H1 (cell line): ENCODE measurements at regions not wholly inside any gene's neighbourhood (a gene's known extent, or its start where the extent isn't known, plus 50 kb on each side); places are given as distances from the start of the nearest gene placed in this dataset.

Experiments
- CTCF ChIA-PET: fragments of 300-600 bp; sonication (Branson Sonifier 250); formaldehyde crosslinking; loops from one replicate; lab custom pipeline; 2021; ENCODE audit not compliant: partially characterized antibody; lab: Charles Lee
- POLR2A ChIA-PET: fragments of 300-600 bp; sonication (Branson Sonifier 250); formaldehyde crosslinking; loops from one replicate; lab custom pipeline; 2021; ENCODE audit warnings: inconsistent platforms; ENCODE audit not compliant: partially characterized antibody; lab: Charles Lee
- DNase-seq, 2 experiments: peaks; one replicate each; pipeline versions ENCODE4 v3.0.0 to v3.0.0-alpha.2; 2010 to 2022; ENCODE audit warnings: low spot score in 2 of 2, low read depth in 1 of 2, mixed read lengths in 1 of 2
- FAIRE-seq: peaks from 2 replicates; lab custom pipeline; 2011; peaks lifted over from hg19 to GRCh38; lab: Jason Lieb, UNC
- H2AFZ ChIP-seq: 2 replicates; pipeline ENCODE4 v1.8.1; 2012; ENCODE audit warnings: low read length, inconsistent platforms
- H2AK5ac ChIP-seq: 2 replicates; pipeline ENCODE4 v1.6.1; 2013; ENCODE audit warnings: low read depth, low read length
- H2BK120ac ChIP-seq: replicated peaks from 2 replicates; pipeline ENCODE3; 2013; ENCODE audit warnings: low read depth, low read length, inconsistent platforms
- H2BK12ac ChIP-seq: 2 replicates; pipeline ENCODE4 v1.6.1; 2013; ENCODE audit warnings: low read depth, low read length
- H2BK15ac ChIP-seq: 2 replicates; pipeline ENCODE4 v1.6.1; 2013; ENCODE audit warnings: low read length
- H2BK20ac ChIP-seq: 2 replicates; pipeline ENCODE4 v1.6.1; 2013; ENCODE audit warnings: low read length
- H2BK5ac ChIP-seq: 2 replicates; pipeline ENCODE4 v1.6.1; 2013; ENCODE audit warnings: low read depth, low read length
- H3K14ac ChIP-seq: 2 replicates; pipeline ENCODE4 v1.6.1; 2013; ENCODE audit warnings: inconsistent platforms; ENCODE audit not compliant: insufficient read length
- H3K18ac ChIP-seq: 2 replicates; pipeline ENCODE4 v1.6.1; 2013; ENCODE audit warnings: low read length; ENCODE audit errors: extremely low read depth
- H3K23ac ChIP-seq: 2 replicates; pipeline ENCODE4 v1.6.1; 2013; ENCODE audit warnings: inconsistent platforms; ENCODE audit not compliant: insufficient read length
- H3K23me2 ChIP-seq: 2 replicates; pipeline ENCODE4 v1.6.1; 2013; ENCODE audit warnings: low read depth, low read length
- H3K27ac ChIP-seq: 2 replicates; pipeline ENCODE4 v1.6.1; 2011; ENCODE audit warnings: low read depth, low read length, inconsistent platforms
- H3K27me3 ChIP-seq, 4 experiments: replicated peaks in 1 of 4; 1 replicate in 1 of 4; 2 replicates in 3 of 4; pipeline versions ENCODE4 v1.6.1 to v1.8.1; 2011 to 2013; ENCODE audit warnings: low read length in 3 of 4, mild to moderate bottlenecking in 3 of 4, inconsistent platforms in 2 of 4, mixed read lengths in 2 of 4, moderate library complexity in 1 of 4; ENCODE audit not compliant: control insufficient read depth in 3 of 4, insufficient read depth in 3 of 4; ENCODE audit errors: extremely low read depth in 1 of 4
- H3K36me3 ChIP-seq, 4 experiments: 2 replicates each; pipeline versions ENCODE4 v1.6.1 to v1.8.1; 2011 to 2013; ENCODE audit warnings: mild to moderate bottlenecking in 4 of 4, low read length in 3 of 4, moderate library complexity in 2 of 4, control low read depth in 1 of 4, inconsistent platforms in 1 of 4; ENCODE audit not compliant: insufficient read depth in 4 of 4, control insufficient read depth in 2 of 4
- H3K4ac ChIP-seq: replicated peaks from 2 replicates; pipeline ENCODE3; 2013; ENCODE audit warnings: low read length, low read depth, mixed read lengths, inconsistent platforms; ENCODE audit not compliant: insufficient read length
- H3K4me1 ChIP-seq, 4 experiments: replicated peaks in 1 of 4; 1 replicate in 1 of 4; 2 replicates in 3 of 4; pipeline versions ENCODE4 v1.6.1 to v1.8.1; 2011 to 2013; ENCODE audit warnings: low read length in 3 of 4, inconsistent platforms in 2 of 4, mixed read lengths in 1 of 4; ENCODE audit not compliant: insufficient read depth in 4 of 4, control insufficient read depth in 3 of 4
- H3K4me2 ChIP-seq, 2 experiments: 2 replicates each; pipeline versions ENCODE4 v1.6.1 to v1.8.1; 2011 to 2013; ENCODE audit warnings: low read depth in 2 of 2, low read length in 2 of 2, control low read depth in 1 of 2, inconsistent platforms in 1 of 2, mild to moderate bottlenecking in 1 of 2; ENCODE audit not compliant: insufficient read depth in 1 of 2
- H3K4me3 ChIP-seq, 4 experiments: fragments of 200-600, 300-600 bp in 1 of 4; sonication (generic), shearing (Covaris generic), sonication (Bioruptor Twin) in 1 of 4; 2 replicates each; pipeline versions ENCODE4 v1.5.1 to v1.8.1; 2011 to 2016; ENCODE audit warnings: low read length in 4 of 4, low read depth in 3 of 4, control low read depth in 2 of 4, inconsistent platforms in 2 of 4, mild to moderate bottlenecking in 2 of 4, mixed read lengths in 1 of 4, moderate library complexity in 1 of 4; ENCODE audit not compliant: insufficient read depth in 2 of 4; ENCODE audit errors: extremely low read depth in 1 of 4
- H3K56ac ChIP-seq: replicated peaks from 2 replicates; pipeline ENCODE3; 2013; ENCODE audit warnings: low read depth, mild to moderate bottlenecking, mixed read lengths, low read length, inconsistent platforms; ENCODE audit not compliant: insufficient read length
- H3K79me1 ChIP-seq: 2 replicates; pipeline ENCODE4 v1.6.1; 2013; ENCODE audit warnings: low read depth, low read length, control low read depth
- H3K79me2 ChIP-seq, 2 experiments: 2 replicates each; pipeline versions ENCODE4 v1.6.1 to v1.8.1; 2012 to 2013; ENCODE audit warnings: low read length in 2 of 2, mild to moderate bottlenecking in 2 of 2, inconsistent platforms in 1 of 2; ENCODE audit not compliant: insufficient read depth in 2 of 2, control insufficient read depth in 1 of 2
- H3K9ac ChIP-seq, 4 experiments: replicated peaks in 1 of 4; 1 replicate in 1 of 4; 2 replicates in 3 of 4; pipeline versions ENCODE4 v1.6.1 to v1.8.1; 2011 to 2013; ENCODE audit warnings: low read depth in 3 of 4, low read length in 3 of 4, control low read depth in 2 of 4, mild to moderate bottlenecking in 2 of 4, moderate library complexity in 2 of 4, inconsistent platforms in 1 of 4; ENCODE audit errors: extremely low read depth in 1 of 4
- H3K9me3 ChIP-seq, 2 experiments: 2 replicates each; pipeline versions ENCODE4 v1.6.1 to v1.8.1; 2012 to 2013; ENCODE audit warnings: mild to moderate bottlenecking in 2 of 2, moderate library complexity in 2 of 2, control low read depth in 1 of 2, inconsistent platforms in 1 of 2, low read depth in 1 of 2, low read length in 1 of 2, mixed read lengths in 1 of 2; ENCODE audit not compliant: insufficient read depth in 2 of 2
- H4K20me1 ChIP-seq, 2 experiments: replicated peaks in 1 of 2; 2 replicates each; pipeline versions ENCODE3 to v1.8.1; 2011 to 2013; ENCODE audit warnings: inconsistent platforms in 2 of 2, low read length in 2 of 2, mild to moderate bottlenecking in 1 of 2; ENCODE audit not compliant: insufficient read depth in 2 of 2, control insufficient read depth in 1 of 2
- H4K5ac ChIP-seq: 2 replicates; pipeline ENCODE4 v1.6.1; 2013; ENCODE audit warnings: low read length, low read depth, mixed read lengths, inconsistent platforms; ENCODE audit not compliant: insufficient read length
- H4K8ac ChIP-seq: 2 replicates; pipeline ENCODE4 v1.8.0; 2013; ENCODE audit warnings: mild to moderate bottlenecking, moderate library complexity, low read length, inconsistent platforms; ENCODE audit not compliant: insufficient read depth; ENCODE audit errors: extremely low read depth
- H4K91ac ChIP-seq: replicated peaks from 2 replicates; pipeline ENCODE3; 2013; ENCODE audit warnings: low read length, mixed read lengths, inconsistent platforms; ENCODE audit not compliant: insufficient read length
- CHD1 ChIP-seq: IDR thresholded peaks from 2 replicates; pipeline ENCODE4 v1.6.1; 2012; ENCODE audit warnings: low read depth, low read length, improper control_type of control experiment
- EGR1 ChIP-seq: IDR thresholded peaks from 2 replicates; pipeline ENCODE4 v1.6.1; 2011; ENCODE audit warnings: low read depth, low read length, borderline replicate concordance
- FOSL1 ChIP-seq: IDR thresholded peaks from 2 replicates; pipeline ENCODE4 v1.6.1; 2011; ENCODE audit warnings: mild to moderate bottlenecking, low read depth, low read length, moderate library complexity; ENCODE audit not compliant: insufficient read depth
- KDM5A ChIP-seq: fragments of 200-600 bp; IDR thresholded peaks from 2 replicates; pipeline ENCODE4 v1.7.1; 2012; ENCODE audit warnings: mild to moderate bottlenecking, low read length, inconsistent platforms, mixed read lengths
- NANOG ChIP-seq: IDR thresholded peaks from 2 replicates; pipeline ENCODE4 v1.6.1; 2011; ENCODE audit warnings: low read length, low read depth, mild to moderate bottlenecking, inconsistent platforms; ENCODE audit not compliant: insufficient read depth, poor library complexity, severe bottlenecking
- POLR2AphosphoS5 ChIP-seq: IDR thresholded peaks from 2 replicates; pipeline ENCODE4 v1.6.1; 2011; ENCODE audit warnings: low read depth, low read length
- TAF7 ChIP-seq: optimal IDR thresholded peaks from 2 replicates; pipeline ENCODE3; 2011; ENCODE audit warnings: low read depth, mild to moderate bottlenecking, inconsistent platforms, low read length, moderate library complexity, borderline replicate concordance
- WGBS, 2 experiments: shearing (Covaris generic) in 1 of 2; methylation state at CpG; one replicate each; pipeline versions ENCODE4 v1.1.6 to v1.1.7; 2013 to 2015; ENCODE audit warnings: low lambda C conversion rate in 2 of 2, mixed read lengths in 2 of 2, inconsistent platforms in 1 of 2, low coverage in 1 of 2, missing lambda C conversion rate in 1 of 2; ENCODE audit not compliant: insufficient replicate concordance in 2 of 2, insufficient coverage in 1 of 2, insufficient read length in 1 of 2; ENCODE audit errors: extremely low coverage in 1 of 2, missing lambda C conversion rate in 1 of 2; 5-methylcytosine and 5-hydroxymethylcytosine counted together

- Histone ChIP-seq H2BK20ac (no peak overlapping the region), H3K9me3 (no peaks in the 10 kb centered on the region), H4K20me1 (no peaks in the 10 kb centered on the region), H2BK15ac (no peak overlapping the region), H2AK5ac (no peak overlapping the region), H3K56ac (no peak overlapping the region), H2BK120ac (no peak overlapping the region), H3K14ac (no peak overlapping the region), H3K4ac (no peak overlapping the region), H3K27me3 (no peaks in the 10 kb centered on the region), H3K23ac (no peak overlapping the region), H3K4me1 (peaks cover 0 to 5% (median 2%) of the 10 kb centered on the region in 4 experiments; a peak in 2 of 7 replicates), H4K8ac (no peak overlapping the region), H3K36me3 (no peaks in the 10 kb centered on the region), H3K23me2 (no peaks in the 10 kb centered on the region), H4K5ac (no peak overlapping the region), H3K4me2 (no peak overlapping the region), H3K79me2 (no peaks in the 10 kb centered on the region), H3K9ac (no peak overlapping the region), H2AFZ (no peak overlapping the region), H2BK12ac (no peak overlapping the region), H3K4me3 (no peak overlapping the region), H4K91ac (no peak overlapping the region), H3K79me1 (no peaks in the 10 kb centered on the region), H2BK5ac (no peak overlapping the region), H3K18ac (no peak overlapping the region), H3K27ac (no peak overlapping the region)
- CTCF ChIA-PET, result no interaction called here
- TF ChIP-seq KDM5A (no peak), NANOG (no peak), FOSL1 (no peak), TAF7 (no peak), CHD1 (no peak), POLR2AphosphoS5 (no peak), EGR1 (no peak)
- POLR2A ChIA-PET, result no interaction called here
- DNase-seq (no peak), FAIRE-seq (no peak)
- 88% methylated on average over 1 of the region's 1 CpG; no CpG with 5 or more reads in 1 of the 2 experiments for WGBS, 2 experiments
These were observed 497.2 kb upstream of the ZEB2 start for GRCh38 chr2:145017149-145017548.
